HG02588 (cell line): ENCODE measurements at regions not wholly inside any gene's neighbourhood (a gene's known extent, or its start where the extent isn't known, plus 50 kb on each side); places are given as distances from the start of the nearest gene placed in this dataset.

ENCODE experiments used
- ATAC-seq: cut with Tn5 transposase; IDR thresholded peaks from one replicate; pipeline ENCODE4 v1.9.1; 2021; ENCODE audit warnings: mild to moderate bottlenecking, moderate library complexity; ENCODE audit not compliant: unreplicated experiment

GRCh38 chr16:85971902-85972638, 73.1 kb downstream of the IRF8 start:
- ATAC-seq, result no peak

DNA sequence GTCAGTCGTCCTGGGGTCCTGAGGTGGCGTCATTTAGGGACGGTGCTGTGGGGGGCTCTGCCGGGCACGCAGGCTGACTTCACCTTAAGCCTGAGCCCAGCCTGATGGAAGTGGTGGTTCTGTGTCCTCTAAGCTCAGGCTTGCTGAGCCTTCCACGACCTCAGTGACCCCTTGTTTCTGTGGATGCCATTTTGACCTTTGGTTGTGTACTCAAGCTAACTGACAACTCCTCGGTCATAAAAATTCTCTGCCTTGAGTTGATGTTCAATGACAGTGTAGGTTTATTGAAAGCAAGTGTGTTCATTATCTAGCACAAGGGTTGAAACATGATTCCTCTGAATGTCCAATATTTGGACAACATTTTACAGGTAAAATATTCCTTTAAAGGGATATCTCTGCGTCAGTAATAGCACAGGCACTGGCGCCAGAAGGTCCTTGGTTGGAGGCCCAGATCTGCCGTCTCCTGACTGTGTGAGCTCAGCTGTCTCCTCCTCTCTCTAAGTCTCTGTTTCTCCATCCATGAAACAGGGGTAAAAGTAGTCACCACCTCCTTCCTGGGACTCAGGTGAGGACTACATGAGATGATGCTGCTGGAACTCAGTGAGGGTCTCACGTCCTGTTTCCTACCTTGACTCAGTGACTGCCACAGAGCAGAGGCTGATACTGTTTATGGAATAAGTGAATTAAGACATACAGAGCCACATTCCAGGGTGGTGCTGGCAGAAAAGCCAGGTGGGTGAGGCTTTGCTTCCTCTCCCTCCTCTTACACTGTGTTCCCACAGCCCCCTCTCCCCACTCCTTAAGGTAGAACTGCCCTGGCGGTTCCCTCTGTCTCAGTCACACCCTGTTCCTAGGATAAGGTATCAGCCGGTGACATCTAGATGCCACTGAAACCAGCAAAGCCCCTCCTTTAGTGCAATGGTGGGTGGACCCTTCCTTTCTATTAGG, 75.7 kb downstream of the IRF8 start:
- ATAC-seq, result no peak

DNA sequence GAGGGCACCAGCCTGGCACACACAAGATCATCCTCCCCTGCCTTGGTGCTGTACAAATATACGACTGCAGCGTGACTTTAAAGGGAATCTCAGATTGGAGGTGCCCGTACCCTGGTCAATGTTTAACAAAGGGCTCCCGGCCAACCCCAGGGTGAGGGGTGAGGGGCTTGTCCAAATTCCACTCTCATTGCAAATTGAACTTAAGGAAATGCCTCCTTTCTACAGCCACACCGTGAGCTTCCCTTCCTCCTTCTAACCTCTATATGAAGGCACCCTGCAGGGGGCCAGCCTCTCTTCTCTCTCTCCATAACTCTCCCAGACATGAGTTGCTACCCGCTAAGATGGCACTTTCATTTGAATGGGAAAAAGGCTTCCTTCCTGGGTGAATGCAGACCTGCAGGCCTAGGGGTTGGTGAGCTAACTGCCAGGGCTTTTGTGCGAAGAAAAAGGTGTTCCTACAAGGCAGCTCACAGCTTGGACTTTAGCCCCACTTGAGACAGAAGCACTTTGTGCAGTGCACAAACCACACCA, 76.6 kb downstream of the IRF8 start:
- no peak for ATAC-seq

DNA sequence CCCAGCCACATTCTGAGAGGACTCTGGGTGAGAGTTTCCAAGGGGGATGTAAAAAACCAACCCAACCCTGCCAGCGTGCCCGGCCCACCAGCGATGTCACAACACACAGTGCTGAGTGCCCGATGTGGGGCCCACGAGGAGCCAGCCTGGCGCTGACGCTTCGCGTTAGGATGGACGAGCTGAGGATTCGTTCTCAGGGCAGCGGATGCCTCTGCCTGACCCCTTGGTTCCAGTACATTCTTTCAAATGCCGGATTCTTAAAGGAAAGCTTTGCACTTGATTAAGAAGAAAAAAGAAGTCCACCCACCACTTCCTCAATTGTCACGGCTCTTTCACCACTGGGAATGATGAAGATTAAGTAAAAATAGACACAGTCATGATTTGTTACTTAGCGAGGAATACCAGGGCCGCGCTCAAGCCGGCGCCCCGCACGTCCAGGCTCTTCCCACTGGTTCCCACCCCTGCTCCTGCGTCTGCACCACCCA, 79.4 kb downstream of the IRF8 start:
- no peak for ATAC-seq

DNA sequence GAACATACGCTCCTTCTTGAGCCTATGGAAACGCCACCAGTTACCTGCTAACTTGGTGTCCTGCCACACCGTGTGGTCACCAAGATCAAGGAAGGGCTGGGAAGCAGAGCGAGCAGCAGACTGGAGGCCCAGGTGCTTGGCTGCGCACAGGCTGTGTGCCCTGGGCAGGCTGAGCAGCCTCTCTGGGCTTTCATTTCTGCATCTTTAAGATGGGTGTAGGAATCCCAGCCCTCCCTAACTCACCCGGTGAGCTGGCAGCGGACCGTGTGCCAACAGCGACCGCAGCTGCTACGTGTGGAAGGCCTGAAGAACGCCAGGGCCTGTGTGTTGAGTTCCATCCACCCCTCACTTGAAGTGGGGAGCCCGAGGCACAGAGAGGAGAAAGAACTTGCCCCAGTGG, 80.0 kb downstream of the IRF8 start:
- ATAC-seq, result no peak

DNA sequence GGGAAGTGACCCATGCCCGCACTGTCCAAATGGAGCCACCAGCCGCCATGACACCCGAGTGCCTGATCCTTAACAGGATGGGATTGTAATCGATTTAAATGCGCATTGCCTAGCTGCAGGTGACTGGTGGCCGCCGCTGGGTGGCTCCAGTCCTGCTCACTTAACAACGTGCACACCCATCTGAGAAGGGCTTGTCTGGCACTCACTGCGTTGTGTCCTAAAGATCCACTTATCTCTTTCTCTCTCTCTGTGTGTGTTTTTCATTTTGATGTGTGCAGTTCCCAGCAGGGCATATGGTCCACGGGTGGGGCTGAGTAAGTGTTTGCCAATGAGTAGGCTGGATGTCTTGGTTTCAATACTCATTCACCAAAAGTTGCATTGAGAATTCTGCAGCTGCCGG, 80.6 kb downstream of the IRF8 start:
- ATAC-seq, result no peak

GRCh38 chr16:85980686-85981085, 81.7 kb downstream of the IRF8 start:
- ATAC-seq, result no peak

- ATAC-seq, result no peak
Observed at GRCh38 chr16:85981826-85982562, 83.0 kb downstream of the IRF8 start.

DNA sequence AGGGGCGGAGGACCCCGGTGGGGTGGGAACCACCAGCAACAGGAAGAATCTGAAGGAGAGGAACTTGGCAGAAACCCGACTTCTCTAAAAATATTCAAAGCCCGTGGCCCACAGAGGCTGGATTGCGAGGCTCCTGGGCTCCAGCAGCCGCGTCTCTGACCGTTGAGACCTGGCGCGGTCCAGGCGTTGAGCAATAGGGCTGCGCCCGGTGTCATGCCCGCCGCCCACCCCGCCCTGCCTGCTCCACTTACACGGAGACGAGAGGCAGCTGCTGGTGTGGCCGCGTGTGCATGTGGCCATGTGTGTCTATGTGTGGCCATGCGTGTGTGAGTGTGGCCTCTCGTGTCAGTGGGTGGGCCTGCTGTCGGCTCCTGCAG, 83.6 kb downstream of the IRF8 start:
- no peak for ATAC-seq

DNA sequence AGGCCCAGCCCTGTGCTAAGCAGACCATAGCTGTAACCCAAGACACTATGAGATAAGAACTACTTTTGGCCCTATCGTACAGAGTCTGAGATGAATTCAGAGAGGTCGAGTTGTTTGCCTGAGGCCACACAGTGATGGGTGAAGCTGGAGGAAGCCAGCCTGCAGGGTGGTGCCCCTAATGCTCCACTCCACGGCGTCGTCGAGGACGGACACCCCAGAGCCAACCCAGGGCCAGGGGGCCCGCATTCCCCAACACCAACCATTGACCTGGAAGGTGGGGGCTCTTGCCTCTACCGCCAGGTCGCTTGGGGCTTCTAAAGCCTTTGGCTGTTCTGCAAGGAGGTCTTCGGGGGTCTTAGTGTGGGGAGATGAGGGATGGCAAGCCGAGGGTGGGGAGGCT, 84.1 kb downstream of the IRF8 start:
- no peak for ATAC-seq

DNA sequence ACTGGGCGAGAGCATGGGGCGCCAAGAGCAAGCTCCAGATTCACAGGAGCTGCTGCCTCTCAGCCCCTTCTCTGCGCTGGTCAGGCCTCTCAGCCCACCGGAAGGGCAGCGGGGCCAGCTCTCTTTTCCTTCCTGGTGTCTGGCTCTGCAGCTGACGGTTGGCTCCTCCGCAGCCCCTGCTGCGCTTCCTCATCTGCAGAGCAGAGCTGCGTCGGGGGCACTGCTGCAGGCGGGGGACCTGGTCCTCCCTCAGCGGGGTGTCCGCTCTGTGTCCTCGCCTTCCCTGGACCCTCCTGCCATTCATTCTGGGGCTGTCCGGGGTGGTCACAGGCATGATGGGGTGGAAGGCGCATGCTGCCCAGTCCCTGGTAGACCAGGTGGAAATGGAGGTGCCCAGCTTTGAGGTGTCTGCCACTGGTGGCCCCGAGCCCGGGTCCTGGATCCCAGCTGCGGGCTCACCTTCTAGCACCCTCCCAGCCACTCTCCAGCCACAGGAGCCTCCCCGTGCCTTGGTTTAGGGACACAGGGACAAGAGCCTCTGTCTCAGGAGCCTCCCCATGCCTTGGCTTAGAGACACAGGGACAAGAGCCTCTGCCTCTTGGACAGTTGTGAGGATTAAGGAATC, 84.8 kb downstream of the IRF8 start:
- ATAC-seq, result no peak

- ATAC-seq, result no peak
Observed at GRCh38 chr16:85984231-85984880, 85.4 kb downstream of the IRF8 start.

- ATAC-seq, result no peak
Observed at GRCh38 chr16:85984947-85985451, 86.0 kb downstream of the IRF8 start.

DNA sequence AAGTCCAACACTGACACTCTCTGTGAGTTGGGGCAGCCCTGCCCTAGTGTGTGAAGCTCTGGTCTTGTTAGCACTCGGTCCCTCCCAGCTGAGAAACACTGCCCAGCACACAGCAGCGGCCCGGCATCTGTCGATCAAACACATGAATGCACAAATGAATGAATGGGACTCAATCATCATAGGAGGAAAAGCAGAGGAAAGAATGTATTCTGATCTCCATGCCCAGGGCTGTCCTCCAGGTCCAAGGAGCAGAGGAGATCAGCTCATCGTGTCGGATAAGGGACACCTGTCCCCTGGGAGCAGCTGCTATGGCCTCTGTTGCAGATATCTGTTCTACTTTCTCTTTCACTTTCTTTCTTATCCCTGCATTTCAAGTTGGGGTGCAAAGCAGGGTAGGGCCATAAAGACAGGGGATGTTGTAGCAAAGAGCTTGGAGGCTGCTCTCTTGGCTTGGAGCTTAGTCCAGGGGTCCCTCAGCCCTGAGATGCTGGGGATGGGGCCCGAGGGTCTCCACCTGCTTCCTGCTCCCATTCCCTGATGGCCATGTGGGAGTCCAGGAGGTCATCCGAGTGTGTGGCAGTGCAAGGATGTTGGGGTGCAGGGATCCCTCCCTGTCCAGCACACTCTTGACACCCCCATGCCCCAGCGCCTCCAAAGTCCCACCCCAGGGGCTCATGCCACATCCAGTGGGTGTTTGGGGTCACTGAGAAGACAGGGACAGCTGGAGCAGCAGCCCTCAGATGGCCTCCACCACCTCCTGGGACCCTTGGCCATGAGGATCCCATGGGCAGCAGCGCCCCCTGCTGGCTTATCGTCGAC, 88.2 kb downstream of the IRF8 start:
- no peak for ATAC-seq

- no peak for ATAC-seq
Observed at GRCh38 chr16:85987750-85988078, 88.8 kb downstream of the IRF8 start.

DNA sequence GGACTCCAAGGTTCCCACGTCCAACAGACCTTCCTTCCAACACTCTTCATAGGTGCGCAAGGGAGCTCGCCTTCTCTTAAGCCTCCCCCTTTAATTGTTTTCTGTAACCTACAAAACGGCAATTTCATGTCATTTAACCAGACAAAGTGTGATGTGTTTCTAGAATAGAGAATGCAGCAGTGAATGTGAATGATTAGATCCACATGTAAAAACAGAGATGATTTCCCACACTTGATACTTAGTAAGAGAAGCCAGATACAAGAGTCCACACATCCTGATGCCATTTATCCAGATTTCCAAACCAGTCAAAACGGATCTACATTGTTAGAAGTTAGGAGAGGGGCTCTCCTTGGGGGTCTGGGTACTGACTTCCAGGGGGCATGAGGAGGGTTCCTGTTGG, 89.3 kb downstream of the IRF8 start:
- no peak for ATAC-seq

- ATAC-seq, result no peak
Observed at GRCh38 chr16:85988723-85989313, 89.9 kb downstream of the IRF8 start.

GRCh38 chr16:85989376-85989775, 90.4 kb downstream of the IRF8 start:
- no peak for ATAC-seq
